Retinal pigment epithelial cell (primary cell): ENCODE measurements at regions not wholly inside any gene's neighbourhood (a gene's known extent, or its start where the extent isn't known, plus 50 kb on each side); places are given as distances from the start of the nearest gene placed in this dataset.

Experiments
- DNase-seq: peaks from one replicate; pipeline ENCODE4 v3.0.0-alpha.2; 2010; ENCODE audit warnings: low read depth
- H3K4me3 ChIP-seq: 2 replicates; pipeline ENCODE4 v1.5.1; 2011; ENCODE audit warnings: mild to moderate bottlenecking, low read length, control low read depth, moderate library complexity
- CTCF ChIP-seq: conservative IDR thresholded peaks from 2 replicates; pipeline ENCODE4 v1.5.1; 2011; ENCODE audit warnings: low read depth, low read length, control low read depth, inconsistent platforms

GRCh38 chr18:77777163-77777562 lies 527.5 kb downstream of the GALR1 start:
- H3K4me3 ChIP-seq, result no peak overlapping the region
- TF ChIP-seq CTCF, result no peak
- no peak for DNase-seq

- no peak for TF ChIP-seq CTCF
- DNase-seq, result no peak
- H3K4me3 ChIP-seq, result no peak overlapping the region
These were observed 535.2 kb downstream of the GALR1 start for GRCh38 chr18:77784759-77785379.

GRCh38 chr18:77785415-77785975 lies 535.8 kb downstream of the GALR1 start:
- TF ChIP-seq CTCF, result no peak
- DNase-seq, result no peak

GRCh38 chr18:77803024-77803423 lies 553.4 kb downstream of the GALR1 start:
- H3K4me3 ChIP-seq, result no peak overlapping the region
- TF ChIP-seq CTCF, result no peak
- no peak for DNase-seq

More at GRCh38 chr18:77785415-77785975, 535.8 kb downstream of the GALR1 start:
- H3K4me3 ChIP-seq, result no peak overlapping the region

GRCh38 chr18:77804382-77804781 lies 554.7 kb downstream of the GALR1 start:
- TF ChIP-seq CTCF, result no peak
- H3K4me3 ChIP-seq, result no peak overlapping the region
- no peak for DNase-seq

- DNase-seq, result no peak
- no peak for TF ChIP-seq CTCF
- H3K4me3 ChIP-seq, result no peak overlapping the region
These were observed 558.0 kb downstream of the GALR1 start for GRCh38 chr18:77807650-77808049.

- no peak for DNase-seq
- no peak for TF ChIP-seq CTCF
- no peak overlapping the region for H3K4me3 ChIP-seq
These were observed 561.9 kb downstream of the GALR1 start for GRCh38 chr18:77811503-77811902.
